ENCODE measurements at regions not wholly inside any gene's neighbourhood (a gene's known extent, or its start where the extent isn't known, plus 50 kb on each side); places are given as distances from the start of the nearest gene placed in this dataset.

DNA sequence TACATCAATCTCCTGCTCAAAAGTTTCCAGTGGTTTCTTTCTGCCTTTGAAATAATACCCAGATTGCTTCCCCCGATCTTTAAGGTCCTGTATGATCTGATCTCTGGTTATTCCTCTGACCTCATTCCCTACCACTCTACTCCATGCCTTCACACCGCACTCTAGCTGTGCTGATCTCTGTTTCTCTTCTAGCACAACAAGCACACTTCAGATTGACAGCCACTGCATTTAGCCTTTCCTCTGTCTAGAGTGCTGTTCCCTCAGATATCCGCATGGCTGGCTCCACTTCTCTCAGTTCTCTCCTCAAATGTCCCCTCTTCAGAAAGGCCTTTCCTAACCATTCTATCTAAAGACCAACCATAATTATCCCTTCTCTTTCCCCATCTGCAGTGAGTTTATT lies 370.4 kb upstream of the FGF13 start:
- Histone ChIP-seq H3K27ac (no peak overlapping the region), H3K36me3 (no peaks in the 10 kb centered on the region), H3K4me3 (no peak overlapping the region), H3K9me3 (no peaks in the 10 kb centered on the region), H3K27me3 (peaks cover 0 to 11% (median 0%) of the 10 kb centered on the region in 7 donors), H3K4me1 (no peaks in the 10 kb centered on the region)
- 45 to 61% methylated on average over 3 of the region's 3 CpGs for WGBS, 2 donors
- TF ChIP-seq CTCF (IDR thresholded peaks at IDR 0.05) = no peak
- intact Hi-C loops (cut with DNase I) = loop anchor here in 1 of 10 donors (10.0 kb wide), 1 partner anchor 143 kb away; no protein-coding TSS in a partner anchor
- ATAC-seq (no peak), DNase-seq (no peak)

GRCh38 chrX:139079789-139080188 lies 368.3 kb upstream of the FGF13 start:
- no peak for TF ChIP-seq CTCF (IDR thresholded peaks at IDR 0.05)
- Histone ChIP-seq H3K36me3 (no peaks in the 10 kb centered on the region), H3K4me1 (no peaks in the 10 kb centered on the region), H3K27ac (no peak overlapping the region), H3K4me3 (no peak overlapping the region), H3K27me3 (peaks cover 0 to 11% (median 0%) of the 10 kb centered on the region in 7 donors), H3K9me3 (no peaks in the 10 kb centered on the region)
- intact Hi-C loops (cut with DNase I) = loop anchor here in 1 of 10 donors (10.0 kb wide), 1 partner anchor 145 kb away; no protein-coding TSS in a partner anchor
- no peak for ATAC-seq
- 93 to 97% methylated on average over 2 of the region's 2 CpGs for WGBS, 2 donors
- no peak for DNase-seq

DNA sequence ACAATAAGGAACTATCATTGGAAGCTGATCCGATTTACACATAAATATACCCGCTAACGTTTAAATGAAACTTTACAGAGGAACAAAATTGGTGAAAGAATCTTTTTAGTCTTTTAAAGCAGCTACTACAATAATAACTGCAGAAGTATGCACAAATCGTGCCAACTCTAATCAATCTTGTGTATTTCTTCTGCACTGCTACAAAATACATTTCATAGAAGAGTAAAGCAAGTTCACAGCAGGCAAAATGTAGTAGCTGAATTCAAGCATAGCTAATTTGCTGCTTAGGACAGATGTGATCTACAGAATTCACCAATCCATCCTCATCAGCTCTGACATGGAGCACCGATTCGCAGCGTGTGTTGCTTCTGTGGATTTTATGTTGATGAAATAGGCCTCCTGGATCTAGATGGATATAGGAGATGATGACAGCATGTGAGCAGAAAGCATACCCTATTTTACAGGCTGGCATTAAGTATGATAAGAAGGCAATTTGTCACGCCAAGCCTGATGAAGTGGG lies 367.3 kb upstream of the FGF13 start:
- Histone ChIP-seq H3K4me3 (no peak overlapping the region), H3K27me3 (peaks cover 0 to 11% (median 0%) of the 10 kb centered on the region in 7 donors), H3K9me3 (no peaks in the 10 kb centered on the region), H3K27ac (no peak overlapping the region), H3K4me1 (no peaks in the 10 kb centered on the region), H3K36me3 (no peaks in the 10 kb centered on the region)
- WGBS, 2 donors = 84 to 92% methylated on average over 8 of the region's 8 CpGs
- intact Hi-C loops (cut with DNase I) = no loop called here
- DNase-seq (no peak), ATAC-seq (no peak)
- TF ChIP-seq CTCF (IDR thresholded peaks at IDR 0.05) = no peak

DNA sequence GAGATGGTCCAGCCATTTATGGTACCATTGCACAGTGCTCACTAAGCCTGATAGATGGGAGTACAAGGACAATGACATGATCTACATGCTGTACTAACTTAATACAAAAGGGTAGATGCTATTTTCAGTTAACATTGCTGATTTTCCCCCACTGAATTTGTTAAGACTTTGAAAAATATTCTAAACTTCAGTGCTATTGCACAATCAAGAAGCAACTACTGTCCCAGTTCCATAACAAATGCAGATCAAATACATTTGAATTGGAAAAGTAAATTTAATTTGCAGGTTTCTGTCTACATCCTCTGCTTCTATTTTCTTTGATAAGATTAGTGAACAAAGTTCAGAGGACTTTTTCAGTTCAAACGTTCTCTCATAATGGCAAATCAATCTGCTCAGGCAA lies 366.8 kb upstream of the FGF13 start:
- H3K27me3 ChIP-seq = peaks cover 0 to 11% (median 0%) of the 10 kb centered on the region in 7 donors
- intact Hi-C loops (cut with DNase I) = no loop called here
- TF ChIP-seq CTCF (IDR thresholded peaks at IDR 0.05) = no peak
- ATAC-seq = no peak
- DNase-seq = no peak
- no peaks in the 10 kb centered on the region for H3K4me1 ChIP-seq
- H3K27ac ChIP-seq = no peak overlapping the region
- H3K9me3 ChIP-seq = no peaks in the 10 kb centered on the region
- H3K36me3 ChIP-seq = no peaks in the 10 kb centered on the region
- no peak overlapping the region for H3K4me3 ChIP-seq
- WGBS, 2 donors = 42 to 60% methylated on average over 1 of the region's 1 CpG

Measured in heart right ventricle (tissue), 16 donors.